ENCODE measurements at regions not wholly inside any gene's neighbourhood (a gene's known extent, or its start where the extent isn't known, plus 50 kb on each side); places are given as distances from the start of the nearest gene placed in this dataset.

DNA sequence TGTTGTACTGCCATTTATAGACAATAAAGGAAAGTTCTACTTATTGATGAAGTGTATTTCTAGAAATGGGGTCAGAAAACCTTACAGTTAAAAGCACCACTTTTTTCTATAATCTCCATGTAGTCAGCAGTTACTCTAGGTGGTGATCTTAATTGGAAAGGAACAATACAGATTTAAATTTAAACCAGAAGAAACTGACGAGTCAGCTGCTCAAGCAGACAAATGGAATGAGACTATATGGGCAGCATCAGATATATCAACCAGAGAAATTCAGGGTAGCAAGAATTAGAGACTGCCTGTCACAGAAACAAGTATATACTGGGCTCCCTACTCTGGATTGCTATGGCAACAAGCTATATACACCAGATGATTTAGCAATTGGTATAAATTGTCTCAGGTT, 99.6 kb upstream of the SCG2 start:
- no peak for DNase-seq (ENCODE audit: low read depth in 2 of 3, low spot score in 2 of 3)

DNA sequence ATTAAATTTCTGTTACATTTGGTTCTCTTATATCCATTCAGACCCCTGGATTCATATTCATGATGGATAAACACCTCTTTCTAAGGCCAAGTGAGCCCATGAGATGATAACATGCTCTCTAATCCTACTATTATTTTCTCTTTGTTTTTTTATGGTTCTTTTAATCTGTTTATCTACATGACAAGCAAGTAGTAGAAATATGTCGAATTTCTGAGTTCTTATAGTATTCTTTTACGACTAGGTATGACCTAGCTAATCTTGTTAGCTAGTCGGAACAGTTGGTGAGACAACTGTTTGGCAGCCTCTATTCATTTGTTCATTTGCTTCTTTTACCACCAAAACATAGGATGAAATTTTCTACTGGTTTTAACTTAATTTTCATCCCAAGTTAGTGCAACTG, 98.1 kb upstream of the SCG2 start:
- DNase-seq (ENCODE audit: low read depth in 2 of 3, low spot score in 2 of 3), result no peak

DNA sequence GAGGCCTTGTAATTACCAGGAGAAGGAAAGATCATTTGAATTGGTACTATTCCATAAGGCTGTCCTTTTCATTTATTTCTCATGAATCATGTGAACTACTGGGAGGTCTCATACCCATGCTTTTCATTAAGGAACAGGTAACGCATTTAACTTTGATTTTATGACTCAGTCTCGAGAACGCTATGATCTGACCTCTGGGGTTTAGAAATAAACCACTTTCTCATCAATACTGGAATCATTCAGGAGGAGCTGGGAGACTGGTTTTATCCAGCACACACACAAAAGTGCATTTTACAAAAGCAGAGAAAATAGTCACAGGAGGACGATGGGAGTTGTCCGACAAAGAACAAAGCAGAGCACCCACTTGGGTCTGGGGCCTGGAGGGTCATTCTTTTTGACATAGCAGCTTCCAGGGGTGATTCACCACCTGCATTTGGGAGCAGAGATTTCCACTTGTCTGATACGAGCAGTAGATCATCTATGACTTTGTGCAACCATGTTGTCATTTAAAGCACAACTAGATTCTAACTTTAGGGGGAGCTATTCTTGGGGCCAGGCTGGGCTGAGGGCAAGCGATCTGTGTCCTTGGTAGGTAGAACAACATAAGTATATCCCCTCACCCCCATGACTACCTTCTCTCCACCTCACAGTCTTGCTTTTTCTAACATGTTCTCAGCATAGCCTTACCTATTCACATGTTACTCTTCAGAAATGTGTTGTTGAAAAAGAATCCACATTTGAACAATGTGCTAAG, 95.9 kb upstream of the SCG2 start:
- DNase-seq (ENCODE audit: low read depth in 2 of 3, low spot score in 2 of 3), result no peak

DNA sequence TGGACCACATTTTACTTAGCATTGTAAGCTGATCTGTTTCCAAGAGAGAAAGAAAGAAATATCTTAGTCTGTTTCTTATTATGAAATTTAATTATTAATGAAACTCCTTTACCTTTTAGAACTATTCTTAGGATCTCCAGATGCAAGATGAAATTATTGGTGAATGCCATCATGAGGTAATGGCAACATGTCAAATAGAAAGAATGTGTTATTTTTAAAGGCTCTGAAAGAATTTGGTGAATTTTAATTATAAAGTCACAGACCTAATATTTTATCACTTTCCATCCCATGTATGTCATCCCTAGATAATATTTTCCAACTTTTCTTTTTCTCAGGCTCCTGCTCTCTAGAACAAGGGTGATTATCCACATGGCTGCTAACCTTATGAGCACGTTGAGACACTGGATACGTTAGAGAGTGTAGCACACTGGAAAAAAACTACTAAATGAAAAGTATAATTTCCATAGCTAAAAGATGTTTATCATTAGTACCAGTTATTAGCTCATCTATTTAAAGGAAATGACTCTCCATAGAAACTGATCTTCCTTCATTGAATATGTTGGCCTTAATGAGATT, 95.2 kb upstream of the SCG2 start:
- no peak for DNase-seq (ENCODE audit: low read depth in 2 of 3, low spot score in 2 of 3)

DNA sequence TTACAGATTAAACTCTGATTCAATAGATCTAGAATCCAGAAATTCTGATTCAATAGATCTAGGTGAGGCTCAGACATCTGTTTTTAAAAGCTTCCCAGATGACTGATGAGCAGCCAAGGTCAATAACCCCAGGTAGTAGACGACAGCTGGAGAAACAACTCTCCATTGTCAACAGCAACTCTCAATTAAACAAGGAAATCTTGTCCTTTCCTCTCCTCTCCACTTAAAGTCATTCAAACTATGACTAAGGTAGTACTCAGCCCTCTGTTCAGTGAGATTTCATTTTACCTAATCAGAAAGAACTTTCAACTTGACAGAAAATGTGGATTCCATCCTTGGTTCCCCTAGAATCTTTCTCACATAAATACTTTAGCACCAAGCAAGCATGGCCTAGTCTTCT, 94.6 kb upstream of the SCG2 start:
- no peak for DNase-seq (ENCODE audit: low read depth in 2 of 3, low spot score in 2 of 3)

DNA sequence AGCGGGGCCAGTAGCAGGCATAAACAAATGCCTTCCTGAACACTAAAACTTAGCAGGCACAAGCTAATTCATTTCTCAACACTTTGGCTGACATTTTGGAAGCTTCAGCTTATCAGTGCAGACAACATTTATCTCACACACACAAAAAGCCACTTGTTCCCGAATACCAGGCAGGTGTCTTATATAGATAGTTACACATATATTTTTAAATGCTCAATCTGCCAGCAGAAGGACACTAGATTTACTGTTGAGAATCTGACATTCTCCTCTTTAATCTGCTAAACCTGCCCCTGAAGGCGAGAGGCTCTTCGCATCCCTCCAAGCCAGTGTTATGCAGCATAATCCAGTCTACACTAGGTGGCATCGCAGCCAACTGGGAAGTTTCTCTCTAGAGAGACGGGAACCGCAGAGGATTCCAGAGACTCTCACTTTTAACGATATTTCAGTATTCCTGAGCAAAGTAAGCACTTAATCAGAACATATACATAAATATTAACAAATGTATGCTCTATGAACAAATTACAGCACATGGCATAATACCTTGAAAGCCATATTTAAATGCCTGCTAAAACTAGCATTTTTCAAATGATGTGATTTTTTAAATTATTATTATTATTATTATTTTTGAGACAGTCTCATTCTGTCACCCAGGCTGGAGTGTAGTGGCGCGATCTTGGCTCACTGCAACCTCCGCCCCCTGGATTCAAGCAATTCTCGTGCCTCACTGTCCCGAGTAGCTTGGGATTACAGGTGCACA, 90.2 kb upstream of the SCG2 start:
- DNase-seq (ENCODE audit: low read depth in 2 of 3, low spot score in 2 of 3), result peak in 2 of 3 donors; percentile 6 to 9

DNA sequence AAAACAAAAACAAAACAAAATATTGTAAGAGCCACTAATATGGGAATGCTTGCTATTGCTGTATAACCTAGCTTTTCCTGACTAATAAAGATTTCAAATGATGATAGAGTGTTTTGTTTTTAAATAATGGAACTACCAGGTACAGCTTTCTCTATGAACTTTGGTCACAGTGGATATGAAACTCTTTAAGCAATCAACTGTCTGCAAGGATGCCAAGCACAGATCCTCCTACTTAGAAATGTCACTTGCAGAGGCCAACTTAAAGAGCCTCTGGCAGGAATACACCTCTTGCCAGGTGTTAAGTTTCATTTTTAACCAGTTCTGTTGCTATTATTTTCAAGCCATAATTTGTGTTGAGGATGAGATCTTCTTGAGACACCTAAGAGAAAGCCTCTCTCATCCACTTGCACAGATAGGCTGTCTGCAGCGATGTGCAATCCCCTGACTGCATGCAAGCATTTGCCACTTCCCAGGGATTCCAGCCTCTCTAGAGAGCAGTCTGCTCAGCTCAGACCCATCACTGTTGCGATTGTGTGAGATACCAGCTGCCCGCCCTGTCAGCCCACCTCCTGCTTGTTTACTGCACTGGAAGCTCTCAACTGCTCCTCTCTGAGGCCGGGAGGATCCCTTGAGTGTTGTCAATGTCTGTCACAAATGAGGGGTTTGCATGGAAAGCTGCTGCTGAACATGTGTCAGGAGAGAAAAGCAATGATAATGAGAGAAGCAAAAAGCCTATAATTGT, 86.1 kb upstream of the SCG2 start:
- no peak for DNase-seq (ENCODE audit: low read depth in 2 of 3, low spot score in 2 of 3)

DNA sequence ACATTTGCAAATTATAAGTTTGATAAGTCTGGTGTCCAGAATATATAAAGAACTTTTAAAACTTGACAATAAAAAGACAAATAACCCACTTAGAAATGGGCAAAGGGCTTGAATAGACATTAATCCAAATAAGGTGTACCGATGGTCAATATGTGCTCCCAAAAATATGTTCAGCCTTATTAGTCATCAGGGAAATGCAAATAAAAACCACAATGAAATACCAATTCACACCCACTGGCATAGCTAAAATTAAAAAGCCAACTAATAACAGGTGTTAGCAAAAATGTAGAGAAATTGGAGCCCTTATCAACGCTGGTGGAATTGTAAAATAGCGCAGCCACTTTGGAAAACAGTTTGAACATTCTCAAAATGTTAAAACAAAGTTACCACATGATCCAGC, 79.0 kb upstream of the SCG2 start:
- no peak for DNase-seq (ENCODE audit: low read depth in 2 of 3, low spot score in 2 of 3)

DNA sequence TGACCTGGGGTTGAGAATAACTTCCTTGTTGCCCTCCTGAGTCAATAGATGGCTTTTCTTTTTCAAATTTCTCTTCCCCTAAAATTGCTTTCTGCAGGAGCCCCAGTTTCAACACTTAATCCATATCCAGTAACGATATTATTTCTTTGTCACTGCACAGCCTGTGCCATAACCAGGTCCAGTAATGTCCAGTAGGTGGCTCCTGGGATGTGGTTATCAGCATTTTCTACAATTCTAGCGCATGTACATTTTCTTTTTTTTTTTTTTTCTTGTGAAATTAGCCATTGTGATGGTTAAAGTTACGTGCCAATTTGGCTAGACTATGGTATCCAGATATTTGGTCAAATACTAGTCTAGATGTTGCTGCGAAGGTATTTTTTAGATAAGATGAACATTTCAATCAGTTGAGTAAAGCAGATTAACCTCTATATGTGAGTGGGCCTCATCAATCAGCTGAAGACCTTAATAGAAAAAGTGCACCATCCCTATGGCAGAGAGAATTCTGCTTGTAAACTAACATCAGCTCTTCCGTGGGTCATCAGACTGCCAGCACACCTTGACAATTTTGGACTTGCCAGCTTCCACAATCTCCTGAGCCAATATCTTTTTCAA, 72.9 kb upstream of the SCG2 start:
- DNase-seq (ENCODE audit: low read depth in 2 of 3, low spot score in 2 of 3), result peak in 1 of 3 donors; percentile 0

DNA sequence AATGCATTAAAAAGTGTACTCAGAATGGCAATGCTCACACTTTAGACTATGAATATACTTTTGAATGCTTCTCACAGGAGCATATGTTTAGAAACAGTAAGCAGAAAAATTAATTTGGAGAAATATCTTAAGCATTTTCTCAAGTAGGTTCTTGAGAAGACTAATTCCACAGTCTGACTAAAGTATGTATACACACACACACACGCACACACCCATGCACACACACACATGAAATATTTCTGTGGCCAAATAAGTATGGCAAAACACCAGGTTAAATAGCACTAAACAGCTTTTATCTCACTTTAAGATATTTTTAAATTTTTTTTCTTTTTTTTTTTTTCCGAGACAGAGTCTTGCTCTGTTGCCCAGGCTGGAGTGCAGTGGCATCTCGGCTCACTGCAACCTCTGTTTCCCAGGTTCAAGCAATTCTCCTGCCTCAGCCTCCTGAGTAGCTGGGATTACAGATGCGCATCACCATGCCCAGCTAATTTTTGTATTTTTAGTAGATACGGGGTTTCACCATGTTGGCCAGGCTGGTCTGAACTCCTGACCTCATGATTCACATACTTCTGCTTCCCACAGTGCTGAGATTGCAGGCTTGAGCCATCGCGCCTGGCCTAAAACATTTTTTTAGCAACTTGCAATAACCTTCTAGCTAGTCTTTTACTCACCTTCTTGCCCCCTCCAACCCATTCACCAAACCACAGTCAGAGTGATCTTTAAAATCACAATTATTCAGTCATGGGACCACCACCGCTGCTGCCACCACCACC, 67.5 kb upstream of the SCG2 start:
- DNase-seq (ENCODE audit: low read depth in 2 of 3, low spot score in 2 of 3), result no peak

DNA sequence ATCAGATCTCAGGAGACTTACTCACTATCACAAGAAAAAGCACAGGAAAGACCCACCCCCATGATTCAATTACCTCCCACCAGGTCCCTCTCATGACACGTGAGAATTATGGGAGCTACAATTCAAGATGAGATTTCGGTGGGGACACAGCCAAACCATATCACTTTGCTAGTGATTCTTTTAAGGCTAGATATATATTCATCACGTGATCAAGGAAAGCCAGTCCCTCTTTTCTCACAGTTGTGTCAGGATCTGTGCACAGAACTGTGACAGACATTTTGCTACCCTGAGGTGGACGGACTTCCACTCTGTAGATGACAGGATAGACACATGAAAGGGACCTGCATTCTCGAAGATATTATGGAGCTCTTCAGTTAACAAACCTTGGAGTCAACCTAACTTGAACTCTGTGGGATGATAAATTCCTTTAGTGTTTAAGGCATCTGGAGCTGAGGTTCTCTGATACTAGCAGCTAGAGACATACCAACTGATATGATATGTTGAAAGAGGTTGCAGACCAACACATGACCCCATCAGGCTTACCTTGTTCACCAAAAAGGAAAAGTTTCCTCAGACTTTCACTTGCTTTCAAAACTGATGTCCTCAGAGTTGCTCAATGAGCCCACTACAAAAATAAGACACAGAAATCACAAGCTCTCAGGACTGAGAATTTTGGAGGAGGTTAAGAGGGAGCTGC, 66.3 kb upstream of the SCG2 start:
- no peak for DNase-seq (ENCODE audit: low read depth in 2 of 3, low spot score in 2 of 3)

DNA sequence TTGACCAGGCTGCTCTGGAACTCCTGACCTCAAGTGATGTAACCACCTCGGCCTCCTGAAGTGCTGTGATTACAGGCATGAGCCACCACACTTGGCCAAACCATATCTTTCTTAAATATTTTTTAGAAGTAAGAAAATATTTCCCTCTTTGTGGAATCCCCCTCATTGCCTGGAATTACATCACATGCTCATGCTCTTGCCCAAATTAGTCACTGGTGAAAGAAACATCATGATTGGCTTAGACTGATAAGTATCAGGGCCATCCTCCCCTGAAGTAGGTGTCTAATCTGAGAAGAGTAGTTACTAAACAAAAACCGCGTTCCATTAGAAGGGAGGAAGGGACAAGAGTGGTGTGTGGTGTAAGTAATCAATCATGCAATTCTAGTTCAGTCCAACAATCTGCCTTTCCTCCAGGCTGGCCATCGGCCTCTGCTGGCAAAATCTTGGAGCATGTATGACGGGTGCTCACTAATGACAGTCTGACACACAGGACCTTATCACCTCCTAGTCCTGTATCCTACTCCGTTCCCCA, 52.3 kb upstream of the SCG2 start:
- DNase-seq (ENCODE audit: low read depth in 2 of 3, low spot score in 2 of 3), result no peak

DNA sequence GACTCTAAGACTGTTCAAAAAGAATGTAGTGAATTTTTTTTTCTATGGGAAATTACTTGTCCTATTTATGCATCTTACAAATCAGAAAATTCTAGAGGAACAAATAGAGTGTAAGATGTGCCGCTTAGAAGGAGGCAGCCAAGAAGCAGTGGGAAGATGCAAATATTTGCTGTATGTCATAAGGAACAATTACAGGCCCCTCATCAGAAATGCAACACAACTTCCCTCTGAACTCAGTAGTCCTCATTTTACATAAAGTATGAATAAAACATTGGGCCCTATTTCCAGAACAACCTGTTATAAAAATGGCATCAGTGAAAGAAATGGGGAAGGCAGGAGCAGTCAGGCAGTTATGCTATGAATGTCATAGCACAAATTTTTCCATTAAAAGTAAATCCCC, 50.7 kb upstream of the SCG2 start:
- no peak for DNase-seq (ENCODE audit: low read depth in 2 of 3, low spot score in 2 of 3)

DNA sequence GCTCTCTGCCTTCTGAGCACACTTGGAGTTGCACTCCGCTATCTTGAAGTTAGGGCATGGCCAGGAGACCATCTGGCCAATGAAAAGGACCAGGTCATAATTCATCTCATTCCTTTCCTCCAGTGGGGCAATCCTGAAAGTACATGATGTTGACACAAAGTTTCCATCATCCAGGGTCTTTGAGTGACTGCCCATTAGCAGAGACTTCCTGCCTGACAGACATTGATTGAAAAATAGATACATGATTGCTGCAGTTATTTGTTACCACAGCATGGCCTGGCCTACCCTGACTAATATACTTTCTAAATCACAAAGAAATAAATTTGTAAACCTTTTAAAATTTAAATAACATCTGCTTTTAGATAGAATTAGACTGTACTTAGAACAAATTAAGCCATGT, 50.0 kb upstream of the SCG2 start:
- no peak for DNase-seq (ENCODE audit: low read depth in 2 of 3, low spot score in 2 of 3)
